ENCODE measurements at regions not wholly inside any gene's neighbourhood (a gene's known extent, or its start where the extent isn't known, plus 50 kb on each side); places are given as distances from the start of the nearest gene placed in this dataset.
A peak's percentile ranks its signal among the peaks of the same experiment; 100 is the strongest.

DNA sequence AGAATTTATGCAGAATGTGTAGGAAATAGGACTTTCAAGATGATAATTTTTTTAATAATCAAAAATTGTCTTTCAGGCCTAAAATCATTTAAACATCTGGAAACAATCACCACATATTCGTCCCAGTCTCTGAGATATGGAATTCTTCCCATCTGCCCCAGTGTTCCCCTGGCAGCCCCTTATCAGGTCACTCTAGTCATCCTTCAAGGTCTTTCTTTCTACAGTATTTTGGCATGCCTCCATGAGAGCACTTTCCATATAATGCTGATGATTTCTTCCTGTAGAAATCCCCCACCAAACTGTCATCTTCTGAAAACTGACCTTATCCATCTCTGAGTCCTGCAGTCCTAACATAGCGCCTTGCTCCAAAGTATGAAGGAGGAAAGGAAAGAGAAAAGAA, 422.1 kb downstream of the RPS29 start:
- no peak for DNase-seq (ENCODE audit: low read depth)
- TF ChIP-seq, protein P1, sequence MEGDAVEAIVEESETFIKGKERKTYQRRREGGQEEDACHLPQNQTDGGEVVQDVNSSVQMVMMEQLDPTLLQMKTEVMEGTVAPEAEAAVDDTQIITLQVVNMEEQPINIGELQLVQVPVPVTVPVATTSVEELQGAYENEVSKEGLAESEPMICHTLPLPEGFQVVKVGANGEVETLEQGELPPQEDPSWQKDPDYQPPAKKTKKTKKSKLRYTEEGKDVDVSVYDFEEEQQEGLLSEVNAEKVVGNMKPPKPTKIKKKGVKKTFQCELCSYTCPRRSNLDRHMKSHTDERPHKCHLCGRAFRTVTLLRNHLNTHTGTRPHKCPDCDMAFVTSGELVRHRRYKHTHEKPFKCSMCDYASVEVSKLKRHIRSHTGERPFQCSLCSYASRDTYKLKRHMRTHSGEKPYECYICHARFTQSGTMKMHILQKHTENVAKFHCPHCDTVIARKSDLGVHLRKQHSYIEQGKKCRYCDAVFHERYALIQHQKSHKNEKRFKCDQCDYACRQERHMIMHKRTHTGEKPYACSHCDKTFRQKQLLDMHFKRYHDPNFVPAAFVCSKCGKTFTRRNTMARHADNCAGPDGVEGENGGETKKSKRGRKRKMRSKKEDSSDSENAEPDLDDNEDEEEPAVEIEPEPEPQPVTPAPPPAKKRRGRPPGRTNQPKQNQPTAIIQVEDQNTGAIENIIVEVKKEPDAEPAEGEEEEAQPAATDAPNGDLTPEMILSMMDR (IDR thresholded peaks at IDR 0.05; ENCODE audit: low read depth, low read length), result no peak
- TF ChIP-seq MYC (IDR thresholded peaks at IDR 0.05; ENCODE audit: low read depth, low read length) (no peak), POLR2A (IDR thresholded peaks at IDR 0.05; ENCODE audit: extremely low read depth, insufficient read length) (no peak)
- TF ChIP-seq, protein P2, sequence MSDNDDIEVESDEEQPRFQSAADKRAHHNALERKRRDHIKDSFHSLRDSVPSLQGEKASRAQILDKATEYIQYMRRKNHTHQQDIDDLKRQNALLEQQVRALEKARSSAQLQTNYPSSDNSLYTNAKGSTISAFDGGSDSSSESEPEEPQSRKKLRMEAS (IDR thresholded peaks at IDR 0.05; ENCODE audit: low read depth, low read length), result no peak

DNA sequence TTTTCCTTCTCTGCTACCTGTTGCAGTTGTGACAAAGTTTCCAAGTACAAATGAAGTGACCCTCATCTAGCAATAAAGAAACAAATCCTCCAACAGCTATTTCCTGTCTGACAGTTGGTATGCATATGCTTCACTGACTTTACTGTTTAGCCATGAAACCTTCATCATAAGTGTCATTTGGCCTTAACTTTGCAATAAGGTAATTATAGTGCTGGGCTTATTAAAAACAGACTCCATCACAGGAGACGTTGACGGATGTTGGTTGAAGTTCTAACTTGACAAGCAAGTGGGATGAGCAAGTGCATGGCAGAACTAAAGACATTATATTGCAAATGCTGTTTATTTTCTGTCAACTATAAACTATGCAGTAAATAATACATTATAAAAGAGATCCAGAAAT, 425.2 kb downstream of the RPS29 start:
- TF ChIP-seq, protein P2 (IDR thresholded peaks at IDR 0.05; ENCODE audit: low read depth, low read length), result no peak
- no peak for DNase-seq (ENCODE audit: low read depth)
- H3K4me3 ChIP-seq (ENCODE audit: low read depth, low read length), result no peak overlapping the region

More for the DNA sequence above, 422.1 kb downstream of the RPS29 start:
- no peak overlapping the region for H3K4me3 ChIP-seq (ENCODE audit: low read depth, low read length)

DNA sequence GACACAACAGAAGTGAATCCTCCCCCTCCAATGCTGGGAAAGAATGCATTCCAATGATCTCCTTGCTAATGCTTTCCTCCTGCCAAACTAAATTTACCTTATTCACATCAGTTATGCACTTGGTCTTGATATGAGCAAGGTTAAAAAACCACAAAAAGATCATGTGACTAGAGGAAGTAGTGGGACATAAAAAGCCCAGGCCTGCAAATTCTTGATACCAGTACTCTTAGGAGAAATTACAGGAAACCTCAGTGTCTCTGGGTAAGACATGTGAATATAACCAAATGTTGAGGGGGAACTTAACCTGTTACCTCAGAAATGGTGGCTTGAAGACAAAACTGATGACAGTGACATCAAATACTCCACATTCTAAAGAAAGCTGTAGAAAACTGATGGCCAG, 427.1 kb downstream of the RPS29 start:
- no peak overlapping the region for H3K4me3 ChIP-seq (ENCODE audit: low read depth, low read length)
- TF ChIP-seq MYC (IDR thresholded peaks at IDR 0.05; ENCODE audit: low read depth, low read length), result no peak
- TF ChIP-seq, protein P2 (IDR thresholded peaks at IDR 0.05; ENCODE audit: low read depth, low read length), result no peak
- no peak for TF ChIP-seq POLR2A (IDR thresholded peaks at IDR 0.05; ENCODE audit: extremely low read depth, insufficient read length)
- TF ChIP-seq, protein P1 (IDR thresholded peaks at IDR 0.05; ENCODE audit: low read depth, low read length), result no peak
- no peak for DNase-seq (ENCODE audit: low read depth)

DNA sequence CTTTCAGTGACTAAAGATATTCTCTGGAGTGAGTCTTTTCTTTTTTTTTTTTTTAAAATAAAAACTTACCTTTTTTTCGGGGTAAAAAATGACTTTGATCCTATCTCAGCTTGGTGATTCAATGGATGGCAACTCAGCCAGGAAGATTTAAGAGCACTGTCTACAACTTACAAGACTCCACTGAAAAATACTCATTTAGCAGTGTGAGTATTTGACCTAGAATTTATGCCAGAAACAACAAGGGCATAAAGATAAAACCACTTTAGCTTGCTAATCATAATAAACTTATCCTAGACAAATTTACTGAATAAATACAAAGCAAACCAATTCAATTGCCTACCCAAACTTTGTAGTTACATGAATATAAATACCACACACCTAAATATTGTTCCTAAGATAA, 446.6 kb downstream of the RPS29 start:
- TF ChIP-seq, protein P1 (IDR thresholded peaks at IDR 0.05; ENCODE audit: low read depth, low read length), result no peak
- TF ChIP-seq, protein P2 (IDR thresholded peaks at IDR 0.05; ENCODE audit: low read depth, low read length), result no peak
- TF ChIP-seq MYC (IDR thresholded peaks at IDR 0.05; ENCODE audit: low read depth, low read length) (no peak), POLR2A (IDR thresholded peaks at IDR 0.05; ENCODE audit: extremely low read depth, insufficient read length) (no peak)
- H3K4me3 ChIP-seq (ENCODE audit: low read depth, low read length), result no peak overlapping the region
- no peak for DNase-seq (ENCODE audit: low read depth)

DNA sequence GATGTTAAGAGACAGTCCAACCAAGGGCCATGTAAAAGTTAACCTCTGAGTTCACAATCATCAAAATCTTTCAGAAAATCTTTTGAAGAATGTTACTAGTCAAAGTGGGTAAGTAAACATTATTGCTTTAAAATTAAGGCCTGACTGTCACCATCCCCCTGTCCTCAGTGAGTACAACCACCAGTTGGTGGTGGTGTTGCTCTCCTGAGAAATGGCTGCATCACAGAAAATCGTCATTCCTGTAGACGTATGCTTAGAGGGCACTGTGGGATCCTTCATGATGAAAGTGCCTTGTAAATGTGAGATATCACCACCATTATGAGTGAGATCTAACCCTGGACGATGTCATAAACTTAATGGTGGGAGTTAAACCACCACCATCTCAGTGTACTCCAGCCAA, 451.2 kb downstream of the RPS29 start:
- no peak overlapping the region for H3K4me3 ChIP-seq (ENCODE audit: low read depth, low read length)
- DNase-seq (ENCODE audit: low read depth), result peak; percentile 12
- TF ChIP-seq, protein P2 (IDR thresholded peaks at IDR 0.05; ENCODE audit: low read depth, low read length), result no peak
- TF ChIP-seq, protein P1 (IDR thresholded peaks at IDR 0.05; ENCODE audit: low read depth, low read length), result peak; percentile 1

DNA sequence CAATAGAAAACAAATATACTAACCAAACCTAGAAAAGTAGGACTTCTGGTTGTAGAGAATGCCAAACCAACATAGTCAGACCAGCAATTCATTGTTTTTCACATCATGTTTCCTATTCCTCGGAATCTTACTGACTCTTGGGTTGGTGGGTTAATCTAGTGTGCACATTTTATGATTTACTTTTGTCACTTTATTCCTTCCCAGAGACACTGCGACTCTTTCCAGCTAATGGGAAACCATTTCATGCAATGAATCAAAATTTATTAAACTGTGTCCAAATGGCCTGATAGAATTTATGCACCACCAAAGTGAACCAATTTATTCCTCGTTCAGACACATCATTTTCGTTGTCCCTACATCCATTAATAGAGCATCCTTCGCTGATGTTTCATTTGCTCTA, 464.9 kb downstream of the RPS29 start:
- DNase-seq (ENCODE audit: low read depth), result no peak
- TF ChIP-seq, protein P1 (IDR thresholded peaks at IDR 0.05; ENCODE audit: low read depth, low read length), result no peak
- TF ChIP-seq MYC (IDR thresholded peaks at IDR 0.05; ENCODE audit: low read depth, low read length) (no peak), POLR2A (IDR thresholded peaks at IDR 0.05; ENCODE audit: extremely low read depth, insufficient read length) (no peak)
- TF ChIP-seq, protein P2 (IDR thresholded peaks at IDR 0.05; ENCODE audit: low read depth, low read length), result no peak
- no peak overlapping the region for H3K4me3 ChIP-seq (ENCODE audit: low read depth, low read length)
